22Rv1 (cell line): ENCODE measurements at regions not wholly inside any gene's neighbourhood (a gene's known extent, or its start where the extent isn't known, plus 50 kb on each side); places are given as distances from the start of the nearest gene placed in this dataset.

Source experiments
- H3K27ac ChIP-seq: fragments of 450-650 bp; 2 replicates; pipeline ENCODE4 v1.5.1; 2017
- ZFX ChIP-seq: fragments of 450-650 bp; IDR thresholded peaks from 2 replicates; pipeline ENCODE4 v1.6.1; 2017; ENCODE audit warnings: antibody characterized with exemption, borderline replicate concordance
- TF ChIP-seq, protein P1 (sequence below): fragments of 450-650 bp; IDR thresholded peaks from 2 replicates; pipeline ENCODE4 v1.5.1; 2017; ENCODE audit warnings: mild to moderate bottlenecking

DNA sequence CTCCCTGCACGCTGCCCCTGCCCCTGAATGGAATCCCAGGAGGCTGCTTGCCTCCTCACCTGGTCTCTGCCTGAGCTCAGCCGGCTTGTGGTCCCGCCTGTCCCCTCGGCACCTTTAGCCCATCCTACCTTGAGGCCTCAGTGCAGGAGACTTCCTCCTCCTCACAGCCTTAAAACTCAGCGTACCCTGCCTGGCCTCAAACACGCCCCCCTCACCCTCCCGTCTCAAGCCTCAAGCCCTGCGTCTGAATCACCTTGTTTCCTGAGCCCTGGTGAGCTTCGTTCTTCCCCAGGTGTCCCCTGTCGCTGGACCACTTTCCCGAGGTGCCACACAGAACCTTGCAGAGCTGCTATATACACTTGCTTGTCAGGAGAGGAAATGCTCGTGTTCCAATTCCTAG, 110.2 kb upstream of the SPIN1 start:
- H3K27ac ChIP-seq = no peak overlapping the region
- TF ChIP-seq, protein P1, sequence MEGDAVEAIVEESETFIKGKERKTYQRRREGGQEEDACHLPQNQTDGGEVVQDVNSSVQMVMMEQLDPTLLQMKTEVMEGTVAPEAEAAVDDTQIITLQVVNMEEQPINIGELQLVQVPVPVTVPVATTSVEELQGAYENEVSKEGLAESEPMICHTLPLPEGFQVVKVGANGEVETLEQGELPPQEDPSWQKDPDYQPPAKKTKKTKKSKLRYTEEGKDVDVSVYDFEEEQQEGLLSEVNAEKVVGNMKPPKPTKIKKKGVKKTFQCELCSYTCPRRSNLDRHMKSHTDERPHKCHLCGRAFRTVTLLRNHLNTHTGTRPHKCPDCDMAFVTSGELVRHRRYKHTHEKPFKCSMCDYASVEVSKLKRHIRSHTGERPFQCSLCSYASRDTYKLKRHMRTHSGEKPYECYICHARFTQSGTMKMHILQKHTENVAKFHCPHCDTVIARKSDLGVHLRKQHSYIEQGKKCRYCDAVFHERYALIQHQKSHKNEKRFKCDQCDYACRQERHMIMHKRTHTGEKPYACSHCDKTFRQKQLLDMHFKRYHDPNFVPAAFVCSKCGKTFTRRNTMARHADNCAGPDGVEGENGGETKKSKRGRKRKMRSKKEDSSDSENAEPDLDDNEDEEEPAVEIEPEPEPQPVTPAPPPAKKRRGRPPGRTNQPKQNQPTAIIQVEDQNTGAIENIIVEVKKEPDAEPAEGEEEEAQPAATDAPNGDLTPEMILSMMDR = no peak
- no peak for TF ChIP-seq ZFX

DNA sequence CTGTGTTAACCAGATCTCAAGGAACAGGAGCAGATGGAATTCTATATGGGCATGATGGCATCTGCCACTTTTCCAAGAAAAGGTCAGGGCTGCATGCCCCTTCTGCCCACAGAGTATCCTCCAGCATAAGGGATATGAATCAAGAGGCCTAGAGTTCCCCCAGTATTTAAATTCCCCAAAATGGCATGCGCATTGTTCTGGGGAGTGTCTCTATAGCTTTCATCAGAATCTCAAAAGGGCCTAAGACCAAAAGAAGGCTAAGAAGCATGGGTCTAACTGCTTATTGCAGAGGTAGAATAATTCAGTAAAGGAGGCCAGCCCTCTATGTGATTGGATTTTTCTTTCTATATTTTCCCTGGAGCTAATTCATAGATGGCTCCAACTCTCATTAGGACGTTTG, 114.2 kb upstream of the SPIN1 start:
- TF ChIP-seq, protein P1 = no peak
- no peak for TF ChIP-seq ZFX
- no peak overlapping the region for H3K27ac ChIP-seq

DNA sequence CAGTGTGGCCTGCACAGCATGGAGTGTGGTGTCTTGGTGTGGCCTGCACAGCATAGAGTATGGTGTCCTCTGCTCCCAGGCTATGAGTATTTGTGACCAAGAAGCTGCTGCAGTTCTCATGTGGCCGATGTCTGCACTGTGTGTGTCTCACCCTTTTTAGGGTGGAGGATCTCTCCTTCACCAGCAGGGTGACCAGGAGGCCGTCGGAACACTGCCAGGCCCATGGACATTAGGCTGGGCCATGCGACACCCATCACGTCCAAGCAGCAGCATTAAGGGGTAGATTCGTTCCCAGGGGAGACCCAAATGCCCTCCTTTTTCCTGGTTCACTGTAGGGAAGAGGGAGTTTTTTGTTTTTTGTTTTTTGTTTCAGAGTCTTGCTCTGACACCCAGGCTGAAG, 115.3 kb upstream of the SPIN1 start:
- TF ChIP-seq, protein P1 = no peak
- TF ChIP-seq ZFX = no peak
- no peak overlapping the region for H3K27ac ChIP-seq

- no peak overlapping the region for H3K27ac ChIP-seq
- TF ChIP-seq ZFX = no peak
- TF ChIP-seq, protein P1 = no peak
Observed at GRCh38 chr9:88270413-88270812, 117.8 kb upstream of the SPIN1 start.

DNA sequence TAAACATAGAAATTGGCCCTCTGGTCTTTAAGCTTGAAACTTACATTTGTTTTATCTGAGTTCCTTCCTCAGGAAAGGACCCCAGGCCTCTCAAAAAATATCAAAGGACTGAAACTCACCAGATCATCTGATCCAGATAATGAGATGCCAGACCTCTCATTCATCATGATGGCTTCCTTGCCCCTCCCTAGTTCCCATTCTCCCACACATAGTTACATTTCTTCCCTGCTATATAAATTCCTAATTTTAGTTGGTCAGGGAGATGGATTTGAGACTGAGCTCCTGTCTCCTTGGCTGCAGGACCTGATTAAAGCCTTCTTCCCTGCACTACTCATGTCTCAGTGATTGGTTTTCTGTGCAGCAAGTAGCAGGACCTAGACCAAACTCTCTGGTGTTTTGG, 119.4 kb upstream of the SPIN1 start:
- TF ChIP-seq, protein P1 = no peak
- TF ChIP-seq ZFX = no peak
- H3K27ac ChIP-seq = no peak overlapping the region

GRCh38 chr9:88267283-88267682, 121.0 kb upstream of the SPIN1 start:
- no peak for TF ChIP-seq ZFX
- TF ChIP-seq, protein P1 = no peak
- no peak overlapping the region for H3K27ac ChIP-seq

DNA sequence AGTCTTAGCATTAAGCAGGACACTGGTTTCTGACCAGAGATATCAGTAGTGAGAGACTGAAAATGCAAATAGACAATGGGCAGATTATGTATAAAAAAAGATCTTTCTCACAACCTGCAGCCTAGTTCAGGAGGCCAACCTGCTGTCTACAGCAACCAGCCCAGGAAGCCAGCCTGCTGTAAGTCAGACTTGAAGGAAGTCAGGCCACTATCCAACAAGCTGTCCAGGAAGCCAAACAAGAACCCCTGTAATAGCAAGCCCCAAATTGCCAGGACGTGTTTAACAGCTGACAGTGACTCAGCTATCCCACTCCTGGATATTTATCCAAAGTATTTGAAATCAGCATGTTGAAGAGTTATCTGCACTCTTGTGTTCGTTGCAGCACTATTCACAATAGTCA, 121.8 kb upstream of the SPIN1 start:
- TF ChIP-seq, protein P1 = no peak
- TF ChIP-seq ZFX = no peak
- no peak overlapping the region for H3K27ac ChIP-seq
